Ascending aorta (tissue), 2 donors: ENCODE measurements at regions not wholly inside any gene's neighbourhood (a gene's known extent, or its start where the extent isn't known, plus 50 kb on each side); places are given as distances from the start of the nearest gene placed in this dataset.

ENCODE experiments used
- DNase-seq, 2 donors: peaks; one replicate each; pipeline ENCODE4 v3.0.0-alpha.2; 2019; ENCODE audit warnings: low spot score in 2 of 2
- H3K27ac ChIP-seq, 2 donors: fragments of 200-600 bp; sonication (generic); one replicate each; pipeline ENCODE4 v1.5.1; 2016 to 2017; ENCODE audit warnings: mild to moderate bottlenecking in 1 of 2
- H3K27me3 ChIP-seq: fragments of 200-600 bp; sonication (generic); one replicate; pipeline ENCODE4 v1.5.1; 2017
- H3K36me3 ChIP-seq, 2 donors: fragments of 200-600 bp; sonication (generic); one replicate each; pipeline ENCODE4 v1.5.1; 2016
- H3K4me1 ChIP-seq, 2 donors: fragments of 200-600 bp; sonication (generic); one replicate each; pipeline ENCODE4 v1.5.1; 2016 to 2017; ENCODE audit warnings: mild to moderate bottlenecking in 1 of 2
- H3K4me3 ChIP-seq, 2 donors: fragments of 200-600 bp; sonication (generic); one replicate each; pipeline ENCODE4 v1.5.1; 2016 to 2017; ENCODE audit warnings: mild to moderate bottlenecking in 1 of 2
- H3K9me3 ChIP-seq, 2 donors: fragments of 200-600 bp; sonication (generic); one replicate each; pipeline ENCODE4 v1.5.1; 2016
- intact Hi-C: fragments of 100-400 bp; cut with DNase I; formaldehyde crosslinking; loops from one replicate; pipeline ENCODE4 v1.15.1; 2023
- TF ChIP-seq, protein P1 (sequence below), 3 experiments: fragments of 200-600 bp in 2 of 3; fragments of 450-650 bp in 1 of 3; sonication (generic) in 2 of 3; IDR thresholded peaks; one replicate each; pipeline ENCODE4 v1.5.1; 2016 to 2019; ENCODE audit warnings: antibody characterized with exemption in 3 of 3, mild to moderate bottlenecking in 1 of 3, moderate library complexity in 1 of 3

DNA sequence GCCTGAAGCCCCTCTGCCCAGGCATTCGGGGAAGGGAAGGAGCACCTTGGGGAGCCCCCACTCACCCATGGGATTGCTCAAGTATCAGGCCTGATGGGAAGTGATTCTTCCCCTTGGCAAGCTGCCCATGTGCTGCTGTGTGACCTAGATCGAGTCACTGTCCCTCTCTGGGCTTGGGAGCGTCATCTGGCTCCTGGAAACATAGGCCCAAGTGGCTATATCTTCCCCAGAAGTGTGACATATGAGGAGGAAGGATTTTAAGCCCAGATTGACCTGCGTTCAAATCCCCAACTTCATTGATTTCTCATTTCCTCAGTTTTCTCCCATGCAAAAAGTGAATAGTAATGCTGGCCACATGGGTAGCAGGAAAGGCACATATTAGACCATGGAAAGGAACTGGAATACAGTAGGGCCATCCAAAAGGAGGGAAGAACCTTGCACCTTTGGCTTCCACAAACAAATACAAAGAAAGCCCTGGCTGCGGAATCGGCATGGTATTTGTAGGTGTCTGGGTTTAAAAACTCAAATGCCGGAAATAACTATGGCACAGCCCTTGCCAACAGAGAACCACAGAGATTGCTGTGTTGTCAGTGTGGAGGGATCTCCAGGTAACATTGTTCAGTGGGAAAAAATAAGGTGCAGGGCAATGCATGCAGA, 169.5 kb upstream of the ZMIZ1 start:
- Histone ChIP-seq H3K4me1 (no peaks in the 10 kb centered on the region), H3K36me3 (no peaks in the 10 kb centered on the region), H3K27me3 (no peaks in the 10 kb centered on the region), H3K4me3 (no peak overlapping the region), H3K27ac (no peak overlapping the region), H3K9me3 (no peaks in the 10 kb centered on the region)
- TF ChIP-seq, protein P1, sequence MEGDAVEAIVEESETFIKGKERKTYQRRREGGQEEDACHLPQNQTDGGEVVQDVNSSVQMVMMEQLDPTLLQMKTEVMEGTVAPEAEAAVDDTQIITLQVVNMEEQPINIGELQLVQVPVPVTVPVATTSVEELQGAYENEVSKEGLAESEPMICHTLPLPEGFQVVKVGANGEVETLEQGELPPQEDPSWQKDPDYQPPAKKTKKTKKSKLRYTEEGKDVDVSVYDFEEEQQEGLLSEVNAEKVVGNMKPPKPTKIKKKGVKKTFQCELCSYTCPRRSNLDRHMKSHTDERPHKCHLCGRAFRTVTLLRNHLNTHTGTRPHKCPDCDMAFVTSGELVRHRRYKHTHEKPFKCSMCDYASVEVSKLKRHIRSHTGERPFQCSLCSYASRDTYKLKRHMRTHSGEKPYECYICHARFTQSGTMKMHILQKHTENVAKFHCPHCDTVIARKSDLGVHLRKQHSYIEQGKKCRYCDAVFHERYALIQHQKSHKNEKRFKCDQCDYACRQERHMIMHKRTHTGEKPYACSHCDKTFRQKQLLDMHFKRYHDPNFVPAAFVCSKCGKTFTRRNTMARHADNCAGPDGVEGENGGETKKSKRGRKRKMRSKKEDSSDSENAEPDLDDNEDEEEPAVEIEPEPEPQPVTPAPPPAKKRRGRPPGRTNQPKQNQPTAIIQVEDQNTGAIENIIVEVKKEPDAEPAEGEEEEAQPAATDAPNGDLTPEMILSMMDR (IDR thresholded peaks at IDR 0.05): no peak
- no peak for DNase-seq
- intact Hi-C loops: no loop called here

DNA sequence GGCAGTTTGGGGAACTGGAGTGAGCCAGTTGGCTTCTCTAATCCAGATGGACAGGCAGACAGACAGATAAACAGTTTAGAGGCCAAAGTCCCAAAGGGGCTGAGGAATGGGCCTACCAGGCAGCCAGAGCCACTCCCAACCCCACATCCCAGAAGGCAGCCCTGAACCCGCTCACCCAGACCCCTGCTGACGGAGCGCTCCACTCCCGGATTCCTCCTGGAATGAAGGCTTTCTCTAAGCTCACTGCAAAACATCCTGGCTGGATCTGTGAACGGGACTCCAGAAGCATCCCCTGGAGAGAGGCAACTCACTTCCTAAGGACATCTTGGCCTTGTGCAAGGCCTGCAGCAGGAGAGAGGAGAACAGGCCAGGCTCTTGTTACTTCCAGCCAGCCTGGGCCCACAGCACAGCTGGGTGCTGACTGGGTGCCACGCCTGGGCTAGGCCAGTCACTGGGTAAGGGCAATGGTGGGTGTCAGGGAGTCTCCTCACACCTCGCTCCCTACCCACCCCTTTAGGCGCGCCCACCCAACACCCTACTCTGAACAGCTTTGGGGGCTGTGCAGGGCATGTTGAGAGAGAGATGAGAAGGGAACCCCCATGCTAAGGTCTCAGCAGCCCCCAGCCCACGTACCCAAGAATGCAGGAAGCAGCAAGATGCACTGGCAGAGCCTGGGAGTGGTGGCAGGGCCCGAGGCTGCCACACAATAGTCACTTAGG, 168.6 kb upstream of the ZMIZ1 start:
- peak in 1 of 2 donors; percentile 72 for DNase-seq
- H3K27me3 ChIP-seq: no peaks in the 10 kb centered on the region
- intact Hi-C loops: no loop called here
- no peaks in the 10 kb centered on the region for H3K36me3 ChIP-seq
- H3K4me3 ChIP-seq: no peak overlapping the region
- no peaks in the 10 kb centered on the region for H3K4me1 ChIP-seq
- H3K27ac ChIP-seq: no peak overlapping the region
- no peaks in the 10 kb centered on the region for H3K9me3 ChIP-seq
- TF ChIP-seq, protein P1 (IDR thresholded peaks at IDR 0.05): no peak

DNA sequence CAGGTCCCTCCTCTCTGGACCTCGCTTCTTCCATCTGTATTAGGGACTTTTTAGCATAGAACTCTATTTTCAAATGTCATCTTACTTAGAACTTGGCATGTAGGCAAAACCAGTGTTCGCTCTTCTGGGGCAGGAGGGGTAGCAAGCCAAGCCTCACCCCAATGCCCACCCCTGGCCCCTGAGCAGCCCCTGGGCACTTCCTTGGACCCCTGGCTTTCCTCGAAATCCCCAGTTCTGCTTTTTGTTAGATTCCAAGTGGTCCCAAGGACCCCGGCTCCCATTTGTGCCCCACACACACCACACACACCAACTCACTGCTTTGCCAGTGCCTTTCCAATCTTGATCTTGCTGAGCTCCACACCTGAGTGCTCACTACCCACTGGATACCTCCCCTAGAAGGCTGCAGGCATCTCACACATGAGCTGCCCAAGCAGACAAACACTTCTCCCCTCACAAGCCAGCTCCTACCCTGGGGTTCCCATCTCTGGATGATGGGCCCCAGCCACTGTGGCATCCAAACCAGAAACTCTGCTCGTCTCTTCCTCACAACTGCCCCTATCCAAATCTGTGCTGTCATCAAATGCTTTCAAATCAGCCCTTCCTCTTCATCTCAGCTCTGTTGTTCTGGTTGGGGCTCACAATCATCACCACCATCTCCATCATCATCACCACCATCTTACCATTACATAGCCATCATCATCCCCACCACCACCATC, 167.9 kb upstream of the ZMIZ1 start:
- Histone ChIP-seq H3K4me3 (no peak overlapping the region), H3K27ac (no peak overlapping the region), H3K9me3 (no peaks in the 10 kb centered on the region), H3K27me3 (no peaks in the 10 kb centered on the region), H3K36me3 (no peaks in the 10 kb centered on the region), H3K4me1 (no peaks in the 10 kb centered on the region)
- intact Hi-C loops: no loop called here
- TF ChIP-seq, protein P1 (IDR thresholded peaks at IDR 0.05): no peak
- DNase-seq: no peak

DNA sequence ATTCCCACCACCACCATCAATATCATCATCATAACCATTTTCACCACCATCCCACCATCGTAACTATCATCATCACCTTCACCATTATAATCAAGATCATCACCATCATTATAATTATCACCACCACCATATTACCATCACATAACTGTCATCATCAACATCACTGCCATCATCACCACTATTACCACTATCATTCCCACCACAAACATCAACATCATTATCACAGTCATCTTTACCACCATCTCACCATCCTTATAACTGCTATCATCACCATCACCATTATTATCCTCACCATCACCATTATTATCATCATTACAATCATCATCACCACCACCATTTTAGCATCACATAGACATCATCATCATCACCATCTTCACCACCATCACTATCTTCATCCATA, 167.1 kb upstream of the ZMIZ1 start:
- no peaks in the 10 kb centered on the region for H3K27me3 ChIP-seq
- H3K4me3 ChIP-seq: no peak overlapping the region
- no peaks in the 10 kb centered on the region for H3K4me1 ChIP-seq
- TF ChIP-seq, protein P1 (IDR thresholded peaks at IDR 0.05): no peak
- no peak for DNase-seq
- no peaks in the 10 kb centered on the region for H3K9me3 ChIP-seq
- H3K27ac ChIP-seq: no peak overlapping the region
- no peaks in the 10 kb centered on the region for H3K36me3 ChIP-seq
- intact Hi-C loops: no loop called here

DNA sequence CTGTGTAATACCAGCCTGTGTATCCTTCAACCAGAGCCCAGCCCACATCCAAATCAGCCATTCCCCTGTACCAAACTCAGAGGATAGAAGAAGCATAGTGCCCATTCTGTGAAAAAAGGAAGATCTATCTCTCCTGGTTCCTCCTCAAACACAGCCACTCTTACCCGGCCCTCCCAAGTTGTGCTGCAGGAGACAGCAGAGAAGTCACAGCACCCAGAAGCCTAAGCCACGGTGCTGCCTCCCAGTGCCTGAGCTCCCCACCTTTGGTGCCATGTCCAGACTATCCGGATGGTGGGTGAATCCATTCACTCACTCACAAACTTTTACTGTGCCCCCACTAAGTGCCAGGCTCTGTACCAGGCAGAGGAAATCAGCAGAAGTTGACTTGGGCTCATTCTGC, 166.0 kb upstream of the ZMIZ1 start:
- H3K27ac ChIP-seq: no peak overlapping the region
- H3K9me3 ChIP-seq: no peaks in the 10 kb centered on the region

More for the DNA sequence above, 166.0 kb upstream of the ZMIZ1 start:
- Histone ChIP-seq H3K4me3 (no peak overlapping the region), H3K4me1 (no peaks in the 10 kb centered on the region), H3K36me3 (no peaks in the 10 kb centered on the region), H3K27me3 (no peaks in the 10 kb centered on the region)
- DNase-seq: no peak
- intact Hi-C loops: no loop called here
- TF ChIP-seq, protein P1 (IDR thresholded peaks at IDR 0.05): no peak
